Omental fat pad (tissue), 3 donors: ENCODE measurements at regions not wholly inside any gene's neighbourhood (a gene's known extent, or its start where the extent isn't known, plus 50 kb on each side); places are given as distances from the start of the nearest gene placed in this dataset.

Source experiments
- ATAC-seq: fragments of 150-250 bp; one replicate; pipeline ENCODE4 v1.9.1; 2016; ENCODE audit warnings: mild to moderate bottlenecking, moderate library complexity; ENCODE audit not compliant: low FRiP score
- DNase-seq: peaks from one replicate; pipeline ENCODE4 v3.0.0-alpha.2; 2019; ENCODE audit warnings: low spot score
- CTCF ChIP-seq, 3 donors: fragments of 450-650 bp; IDR thresholded peaks; one replicate each; pipeline ENCODE4 v1.5.1; 2016 to 2017; ENCODE audit warnings: antibody characterized with exemption in 3 of 3, mild to moderate bottlenecking in 3 of 3, moderate library complexity in 2 of 3

GRCh38 chr12:19608039-19608438 is 168.7 kb downstream of the AEBP2 start:
- TF ChIP-seq CTCF (IDR thresholded peaks at IDR 0.05): no peak
- DNase-seq (no peak), ATAC-seq (no peak)

DNA sequence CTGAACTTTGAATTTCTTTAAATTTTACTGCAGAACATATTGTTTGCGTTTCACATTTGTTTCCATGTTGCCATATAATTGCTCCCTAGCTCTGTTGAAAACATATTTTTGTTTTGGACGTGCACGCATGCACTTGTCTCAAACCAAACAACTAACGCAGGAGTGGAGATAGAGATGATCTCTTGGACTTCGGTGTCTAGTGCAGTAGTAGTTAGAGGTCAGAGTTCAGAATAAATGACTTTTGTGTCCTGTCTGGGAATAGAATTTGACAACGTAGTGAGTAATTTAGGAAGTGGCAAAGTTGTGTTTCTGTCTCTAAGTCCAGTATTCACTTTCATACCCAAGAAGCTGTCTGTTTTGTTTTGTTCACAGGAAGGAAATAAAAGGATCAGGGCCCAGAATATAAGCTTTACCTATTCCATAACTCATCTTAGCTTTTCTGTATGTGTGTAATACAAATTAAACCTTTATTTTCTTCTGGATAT is 173.8 kb downstream of the AEBP2 start:
- ATAC-seq: no peak
- DNase-seq: no peak
- no peak for TF ChIP-seq CTCF (IDR thresholded peaks at IDR 0.05)

- ATAC-seq (no peak), DNase-seq (no peak)
- no peak for TF ChIP-seq CTCF (IDR thresholded peaks at IDR 0.05)
Measured at GRCh38 chr12:19614601-19615383, 175.5 kb downstream of the AEBP2 start.

DNA sequence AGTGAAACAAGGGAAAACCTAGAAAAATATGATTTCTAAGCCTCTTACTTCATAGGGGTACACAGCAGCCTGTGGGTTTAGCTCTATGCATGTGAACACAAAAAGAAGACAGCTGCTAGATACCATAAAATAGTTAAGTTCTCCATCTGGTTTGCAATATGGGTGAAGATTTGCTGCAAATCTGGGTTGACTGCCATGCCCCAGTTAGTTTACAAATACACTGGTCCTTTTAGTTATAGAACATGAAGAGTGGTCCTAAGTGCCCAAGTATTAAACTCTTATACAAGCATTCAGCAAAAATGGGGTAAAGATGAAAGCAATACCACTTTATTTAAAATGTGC is 176.1 kb downstream of the AEBP2 start:
- TF ChIP-seq CTCF (IDR thresholded peaks at IDR 0.05): no peak
- ATAC-seq: no peak
- no peak for DNase-seq

DNA sequence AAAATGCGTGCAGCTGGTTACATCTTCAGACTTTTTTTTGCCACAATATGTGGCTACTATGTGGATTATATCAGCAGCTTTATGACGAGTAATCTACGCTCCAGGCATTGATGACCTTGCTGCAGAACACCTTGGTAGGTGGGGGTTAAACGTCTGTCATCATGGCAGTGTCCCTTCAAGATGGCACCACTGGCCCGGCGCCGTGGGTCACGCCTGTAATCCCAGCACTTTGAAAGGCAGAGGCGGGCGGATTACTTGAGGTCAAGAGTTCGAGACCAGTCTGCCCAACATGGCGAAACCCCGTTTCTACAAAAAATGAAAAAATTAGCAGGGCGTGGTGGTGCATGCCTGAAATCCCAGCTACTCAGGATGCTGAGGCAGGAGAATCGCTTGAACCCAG is 177.5 kb downstream of the AEBP2 start:
- no peak for TF ChIP-seq CTCF (IDR thresholded peaks at IDR 0.05)
- DNase-seq: no peak
- no peak for ATAC-seq

DNA sequence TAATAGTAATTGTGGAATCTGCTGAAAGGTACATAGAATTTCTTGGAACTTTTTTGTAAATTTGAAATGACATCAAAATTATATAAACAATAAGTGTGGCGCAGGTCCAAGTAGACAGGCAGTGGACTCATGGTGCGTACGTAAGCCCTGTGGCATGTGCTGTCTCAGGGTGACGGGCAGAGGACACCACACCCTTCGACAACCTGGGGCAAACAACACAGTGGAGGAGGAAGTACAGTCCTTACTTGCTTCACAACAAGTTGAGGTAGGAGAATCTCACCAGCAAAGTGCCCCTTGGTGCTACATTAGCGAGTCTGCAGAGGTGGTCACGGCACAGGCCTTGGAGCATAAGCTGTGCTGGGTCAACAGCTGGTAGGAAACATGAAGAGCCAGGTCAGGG is 180.9 kb downstream of the AEBP2 start:
- TF ChIP-seq CTCF (IDR thresholded peaks at IDR 0.05): no peak
- no peak for DNase-seq
- no peak for ATAC-seq

DNA sequence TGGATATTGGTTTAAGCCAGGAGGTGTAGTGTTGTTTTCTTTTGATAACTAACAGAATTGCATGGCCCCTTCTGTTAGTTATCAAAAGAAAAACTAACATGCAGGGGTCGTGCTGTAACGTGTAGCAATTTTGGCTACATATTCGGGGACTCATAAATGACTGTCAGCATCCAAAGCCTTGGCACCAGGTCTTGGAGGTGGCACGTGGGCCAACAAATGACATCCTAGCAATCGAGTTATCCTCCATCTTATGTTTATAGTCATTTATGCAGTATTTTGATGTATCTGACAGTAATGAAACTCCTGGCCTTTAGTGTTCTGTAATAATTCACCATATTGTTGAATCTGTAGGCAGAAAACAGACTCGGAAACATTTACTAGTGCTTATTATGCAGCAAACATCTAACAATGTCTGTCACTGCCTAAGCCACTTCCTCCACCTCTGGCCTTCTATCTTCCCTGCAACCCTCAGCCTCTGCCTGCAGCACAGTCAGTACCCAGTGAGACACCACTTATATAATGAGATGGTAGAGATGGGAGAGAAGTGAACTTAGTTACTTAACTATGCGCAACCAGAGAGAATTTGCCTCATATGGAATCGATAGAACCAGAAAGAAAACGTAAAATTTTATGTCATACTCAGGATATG is 184.6 kb downstream of the AEBP2 start:
- no peak for ATAC-seq
- TF ChIP-seq CTCF (IDR thresholded peaks at IDR 0.05): no peak
- no peak for DNase-seq
